IPS-20b (cell line): ENCODE measurements at regions not wholly inside any gene's neighbourhood (a gene's known extent, or its start where the extent isn't known, plus 50 kb on each side); places are given as distances from the start of the nearest gene placed in this dataset.

Experiments used
- H3K27ac ChIP-seq: one replicate; pipeline ENCODE4 v1.5.1; 2013; ENCODE audit warnings: low read length
- H3K27me3 ChIP-seq: 2 replicates; pipeline ENCODE4 v1.6.1; 2013; ENCODE audit warnings: mild to moderate bottlenecking, low read length, inconsistent platforms; ENCODE audit not compliant: insufficient read depth
- H3K36me3 ChIP-seq: 2 replicates; pipeline ENCODE4 v1.6.1; 2013; ENCODE audit warnings: low read depth, mild to moderate bottlenecking, inconsistent platforms, low read length, moderate library complexity; ENCODE audit not compliant: insufficient read depth
- H3K4me1 ChIP-seq: 2 replicates; pipeline ENCODE4 v1.6.1; 2013; ENCODE audit warnings: mild to moderate bottlenecking, control low read depth, inconsistent platforms, low read length, moderate library complexity; ENCODE audit not compliant: insufficient read depth
- H3K4me3 ChIP-seq: 2 replicates; pipeline ENCODE4 v1.5.1; 2013; ENCODE audit warnings: mild to moderate bottlenecking, low read length, inconsistent platforms
- H3K9ac ChIP-seq: 2 replicates; pipeline ENCODE4 v1.6.1; 2013; ENCODE audit warnings: low read depth, mild to moderate bottlenecking, inconsistent platforms, low read length, moderate library complexity
- H3K9me3 ChIP-seq: 2 replicates; pipeline ENCODE4 v1.6.1; 2013; ENCODE audit warnings: mild to moderate bottlenecking, low read depth, low read length, inconsistent platforms; ENCODE audit not compliant: insufficient read depth

DNA sequence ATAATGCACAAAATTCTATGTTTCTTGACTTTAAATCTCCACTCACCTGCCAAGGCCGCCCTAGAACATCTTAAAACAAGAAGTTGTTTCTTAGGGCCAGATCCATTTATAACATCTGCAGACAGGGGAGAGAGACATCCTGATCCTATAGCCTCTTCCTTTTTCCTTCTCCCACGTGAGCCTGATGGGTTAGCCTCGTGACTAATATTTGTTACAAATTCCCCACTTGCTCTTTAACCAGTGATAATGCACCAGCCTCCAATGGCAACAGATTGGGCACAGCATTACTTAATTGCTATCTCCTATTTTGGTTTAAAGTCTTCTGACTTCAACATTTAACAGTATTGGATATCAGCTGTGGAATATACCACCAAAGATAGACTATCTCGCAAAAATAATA is 196.5 kb downstream of the GADD45G start:
- Histone ChIP-seq H3K9me3 (no peaks in the 10 kb centered on the region), H3K27ac (no peak overlapping the region), H3K36me3 (no peaks in the 10 kb centered on the region), H3K27me3 (no peaks in the 10 kb centered on the region), H3K4me3 (no peak overlapping the region), H3K9ac (no peak overlapping the region), H3K4me1 (peaks cover 7% of the 10 kb centered on the region; the same call in 1 of the 2 replicates)

DNA sequence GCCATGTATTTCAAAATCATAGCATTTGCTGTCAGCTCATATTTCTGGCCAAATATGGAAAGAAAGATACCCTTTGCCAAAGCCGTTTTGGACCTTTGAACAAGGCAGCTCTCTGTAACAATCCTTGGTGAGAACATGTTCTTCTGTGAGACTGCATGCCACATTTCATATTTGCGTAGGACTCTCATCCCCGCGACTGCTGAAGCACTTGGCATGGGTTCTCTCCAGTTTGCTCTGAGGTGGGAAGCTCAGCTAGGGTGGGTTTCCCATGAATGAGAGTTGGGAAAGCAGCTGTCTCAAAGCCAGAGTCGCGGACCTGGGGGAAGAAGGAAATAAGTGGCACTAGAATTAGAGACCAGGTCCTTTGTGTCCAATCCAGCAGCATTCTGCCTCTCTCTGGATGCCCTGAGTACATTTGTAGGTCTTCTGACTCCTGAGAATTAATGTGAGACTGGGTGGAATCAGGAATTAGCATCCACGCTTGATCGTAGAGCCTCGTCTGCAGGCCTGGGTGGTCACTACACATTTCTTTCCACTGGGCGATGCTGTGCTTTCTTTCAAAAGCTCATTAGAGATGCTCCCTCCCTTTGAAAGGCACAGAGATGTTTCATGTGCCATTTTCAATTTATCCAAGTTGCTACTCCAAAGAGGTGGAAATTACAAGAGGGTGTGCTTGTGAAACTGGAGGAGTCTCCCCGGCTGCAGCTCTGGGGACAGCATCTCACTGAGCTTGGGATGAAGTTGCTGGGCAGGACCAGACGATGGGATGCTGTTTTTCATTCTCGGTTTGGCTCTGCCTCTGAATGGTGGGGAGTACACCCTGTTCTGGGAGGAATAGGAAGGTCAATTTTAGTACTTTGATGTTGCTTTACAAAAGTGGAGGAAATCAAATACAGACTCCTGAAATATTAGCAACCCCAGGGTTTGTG is 197.2 kb downstream of the GADD45G start:
- H3K36me3 ChIP-seq: no peaks in the 10 kb centered on the region
- no peak overlapping the region for H3K27ac ChIP-seq
- no peaks in the 10 kb centered on the region for H3K9me3 ChIP-seq
- no peak overlapping the region for H3K9ac ChIP-seq
- H3K27me3 ChIP-seq: no peaks in the 10 kb centered on the region
- H3K4me3 ChIP-seq: no peak overlapping the region
- peaks cover 7% of the 10 kb centered on the region; the same call in 1 of the 2 replicates for H3K4me1 ChIP-seq

DNA sequence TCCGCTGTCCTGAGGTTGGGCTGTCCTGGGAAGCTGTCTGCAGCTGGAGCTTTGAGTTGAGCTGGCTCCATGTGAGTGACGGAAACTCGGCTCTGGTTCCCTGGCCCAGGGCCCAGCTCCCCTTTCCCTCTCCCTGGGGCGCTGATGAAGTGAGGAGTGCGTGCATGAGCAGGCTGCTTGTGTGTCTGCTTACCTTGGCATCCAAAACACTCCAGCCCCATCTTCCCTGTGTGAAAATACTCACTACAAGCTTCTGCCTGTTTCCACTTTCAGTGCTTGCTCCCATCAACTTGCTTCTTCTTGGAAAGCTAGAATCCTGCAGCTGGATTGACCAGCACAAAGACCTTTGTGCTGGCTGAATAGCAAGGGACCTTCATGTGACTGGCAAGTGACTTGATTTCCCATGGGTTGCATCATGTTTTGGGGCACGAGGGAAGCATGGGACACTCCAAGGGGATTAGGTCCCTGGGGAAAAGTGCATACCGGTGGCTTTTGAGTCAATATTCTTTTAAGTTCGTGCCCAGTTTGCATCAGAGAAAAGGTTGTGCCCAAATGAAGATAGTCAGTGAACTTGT is 198.1 kb downstream of the GADD45G start:
- no peak overlapping the region for H3K27ac ChIP-seq
- no peaks in the 10 kb centered on the region for H3K9me3 ChIP-seq
- H3K36me3 ChIP-seq: no peaks in the 10 kb centered on the region
- no peak overlapping the region for H3K4me3 ChIP-seq
- no peak overlapping the region for H3K9ac ChIP-seq
- no peaks in the 10 kb centered on the region for H3K27me3 ChIP-seq
- peaks cover 7% of the 10 kb centered on the region; the same call in 1 of the 2 replicates for H3K4me1 ChIP-seq

DNA sequence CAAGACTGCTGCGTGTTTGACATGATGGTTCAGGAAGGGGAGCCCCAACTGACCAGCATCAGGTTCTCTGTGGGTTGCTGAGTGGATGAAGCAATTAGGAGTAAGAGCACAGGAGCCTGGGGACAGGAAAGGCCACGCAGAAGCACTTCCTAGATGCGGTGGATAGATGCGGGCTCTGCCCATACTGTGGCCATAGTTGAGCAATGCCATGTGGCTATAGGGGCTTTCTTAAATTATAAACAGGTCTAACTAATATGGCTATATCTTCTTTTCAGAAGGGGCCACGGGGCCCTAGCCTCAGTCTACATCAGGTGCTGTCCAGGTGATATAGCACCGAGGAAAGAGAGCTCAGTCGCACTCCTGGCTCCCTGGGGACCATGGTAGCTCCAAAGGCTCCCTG is 198.6 kb downstream of the GADD45G start:
- H3K4me1 ChIP-seq: peaks cover 10% of the 10 kb centered on the region; the same call in 1 of the 2 replicates
- no peaks in the 10 kb centered on the region for H3K36me3 ChIP-seq
- no peak overlapping the region for H3K4me3 ChIP-seq
- no peak overlapping the region for H3K9ac ChIP-seq
- H3K9me3 ChIP-seq: no peaks in the 10 kb centered on the region
- H3K27ac ChIP-seq: no peak overlapping the region
- H3K27me3 ChIP-seq: no peaks in the 10 kb centered on the region

DNA sequence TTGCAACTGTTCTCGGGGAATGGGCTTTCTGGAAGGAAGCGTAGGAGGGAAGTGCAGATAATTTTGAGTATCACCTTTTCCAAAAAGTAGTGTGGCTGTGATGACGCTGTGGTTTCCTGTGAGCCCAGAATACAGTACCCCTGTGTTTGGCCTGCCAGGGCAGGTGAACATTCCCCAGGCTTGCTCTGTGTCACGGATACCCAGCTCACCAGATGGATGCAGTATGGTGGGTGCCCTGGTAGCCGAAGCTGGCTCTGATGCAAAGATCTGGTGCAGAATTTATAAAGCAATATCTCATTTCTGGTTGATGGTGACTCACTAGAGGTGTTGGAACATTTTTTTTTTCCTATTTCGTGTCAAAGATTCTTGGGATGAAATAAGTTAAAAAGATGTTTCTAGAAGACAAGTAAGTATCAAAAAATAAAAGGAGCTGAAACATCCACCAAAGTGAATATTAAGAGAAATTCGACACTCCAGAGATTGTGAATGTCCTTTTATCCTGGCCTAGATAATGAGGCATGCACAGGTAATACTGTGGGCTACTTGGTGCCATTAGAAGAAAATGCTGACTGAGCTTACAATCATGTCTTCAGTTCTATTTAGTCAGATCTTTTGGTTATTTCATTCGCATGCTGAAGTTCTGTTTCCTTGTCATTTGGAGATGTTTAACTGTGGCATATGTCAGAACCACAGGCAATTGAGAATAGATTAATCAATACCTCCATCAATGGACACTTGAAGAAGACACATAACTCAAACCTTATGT is 200.1 kb downstream of the GADD45G start:
- Histone ChIP-seq H3K36me3 (no peaks in the 10 kb centered on the region), H3K27ac (no peak overlapping the region), H3K9me3 (no peaks in the 10 kb centered on the region), H3K27me3 (no peaks in the 10 kb centered on the region), H3K4me3 (no peak overlapping the region), H3K4me1 (peaks cover 12% of the 10 kb centered on the region; the same call in 1 of the 2 replicates), H3K9ac (no peak overlapping the region)

DNA sequence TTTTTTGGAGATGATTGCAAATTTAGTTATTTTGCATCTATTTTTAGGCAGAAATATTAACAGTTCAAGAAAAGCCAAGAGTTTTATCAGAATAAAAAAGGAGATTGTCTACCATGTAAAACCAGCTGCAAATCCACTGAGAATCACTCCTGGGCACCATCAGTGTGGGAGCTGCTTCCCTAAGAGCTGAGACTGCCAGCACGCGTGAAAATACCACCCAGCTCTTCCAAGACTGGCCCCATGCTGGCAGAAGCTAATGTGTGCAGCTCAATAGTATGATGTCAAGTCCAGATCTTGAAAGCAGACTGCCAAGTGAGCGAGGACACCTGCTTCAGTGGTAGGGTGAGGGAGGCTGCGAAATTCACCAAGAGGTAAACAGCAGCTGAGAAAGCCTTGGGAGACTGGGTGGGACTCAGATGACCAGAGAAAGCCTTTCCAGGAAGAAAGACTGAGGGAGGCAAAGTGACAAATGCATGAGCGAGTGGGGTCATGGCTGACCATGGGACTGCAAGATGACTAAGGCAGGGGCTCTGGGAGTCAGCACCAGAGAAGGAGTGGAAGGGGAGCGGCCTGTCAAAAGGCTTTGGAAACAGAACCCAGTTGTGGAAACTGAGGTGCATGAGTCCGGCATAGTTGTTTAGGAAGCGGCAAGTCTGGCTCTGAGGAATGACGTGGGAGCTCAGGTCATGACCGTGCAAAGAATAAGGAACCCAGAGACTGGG is 200.9 kb downstream of the GADD45G start:
- no peaks in the 10 kb centered on the region for H3K36me3 ChIP-seq
- H3K9me3 ChIP-seq: no peaks in the 10 kb centered on the region
- H3K27me3 ChIP-seq: no peaks in the 10 kb centered on the region
- H3K27ac ChIP-seq: no peak overlapping the region
- H3K4me1 ChIP-seq: peaks cover 12% of the 10 kb centered on the region; the same call in 1 of the 2 replicates
- no peak overlapping the region for H3K4me3 ChIP-seq
- no peak overlapping the region for H3K9ac ChIP-seq

DNA sequence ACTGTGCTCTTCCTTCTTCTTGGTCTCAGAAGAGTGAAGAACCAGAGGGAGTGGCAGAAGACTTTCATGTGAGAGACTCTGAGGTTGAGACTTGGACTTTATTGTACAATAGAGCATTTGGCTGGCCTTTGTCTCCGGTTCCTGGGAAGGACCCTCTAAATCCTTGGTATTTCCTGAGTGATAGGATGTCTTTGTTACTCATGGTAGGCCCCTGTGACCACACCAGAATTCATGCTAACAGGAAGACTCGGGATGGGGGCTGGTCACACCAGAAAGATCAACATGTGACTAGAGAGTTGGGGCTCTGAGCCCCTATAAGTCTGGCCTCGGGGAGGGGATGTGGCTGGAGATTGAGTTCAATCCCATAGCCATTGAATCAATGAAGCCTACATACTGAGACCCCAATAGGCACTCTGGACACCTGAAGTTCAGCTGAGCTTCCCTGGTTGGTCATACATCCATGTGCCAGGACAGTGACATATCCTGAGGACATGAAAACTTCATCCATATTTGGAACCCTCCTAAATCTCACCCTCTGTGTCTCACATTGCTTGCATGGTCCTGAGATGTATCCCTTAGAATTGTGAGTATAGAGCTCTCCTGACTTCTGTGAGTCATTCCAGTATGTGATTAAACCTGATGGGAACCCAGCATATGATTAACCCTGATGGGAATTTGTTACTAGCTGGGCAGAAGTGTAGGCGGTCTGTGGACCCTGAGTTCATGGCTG is 201.7 kb downstream of the GADD45G start:
- Histone ChIP-seq H3K9ac (no peak overlapping the region), H3K9me3 (no peaks in the 10 kb centered on the region), H3K27me3 (no peaks in the 10 kb centered on the region), H3K36me3 (no peaks in the 10 kb centered on the region), H3K4me3 (no peak overlapping the region), H3K27ac (no peak overlapping the region), H3K4me1 (peaks cover 12% of the 10 kb centered on the region; the same call in 1 of the 2 replicates)

DNA sequence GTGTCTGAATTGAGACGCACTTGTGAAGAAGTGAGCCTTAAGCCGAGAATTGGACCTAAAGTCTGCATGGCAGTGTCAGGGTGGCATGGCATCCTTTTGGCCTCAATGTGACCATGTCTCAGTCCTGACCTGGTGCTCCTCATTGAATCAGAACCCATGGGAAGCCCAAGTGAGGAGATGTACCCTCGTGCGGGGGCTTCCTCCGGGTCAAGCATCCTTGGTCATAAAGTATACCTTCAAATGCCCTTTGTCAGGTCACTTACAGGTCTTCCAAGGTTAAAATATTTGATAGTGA is 202.2 kb downstream of the GADD45G start:
- Histone ChIP-seq H3K4me3 (no peak overlapping the region), H3K27me3 (no peaks in the 10 kb centered on the region), H3K4me1 (peaks cover 12% of the 10 kb centered on the region; the same call in 1 of the 2 replicates), H3K36me3 (no peaks in the 10 kb centered on the region), H3K9me3 (no peaks in the 10 kb centered on the region), H3K27ac (no peak overlapping the region), H3K9ac (no peak overlapping the region)

DNA sequence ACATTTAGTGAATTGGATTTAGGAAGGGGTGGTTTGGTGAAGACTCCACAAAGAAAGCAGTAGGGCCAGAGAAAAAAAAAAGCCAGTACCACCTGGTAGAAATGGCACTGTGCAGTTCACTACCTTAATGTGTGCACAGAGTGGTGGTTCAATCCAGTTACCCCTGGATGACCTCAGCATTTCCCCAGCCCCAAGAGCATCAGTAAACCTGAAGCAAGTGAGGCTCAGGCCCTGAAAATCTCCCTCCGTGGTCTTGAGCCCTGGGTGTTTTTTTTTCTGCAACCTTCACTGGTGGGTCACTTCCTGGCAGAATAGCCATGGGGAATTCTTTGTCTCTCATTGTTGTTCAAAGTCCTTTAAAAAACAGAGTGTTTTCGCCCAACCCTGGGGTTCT is 202.9 kb downstream of the GADD45G start:
- no peaks in the 10 kb centered on the region for H3K27me3 ChIP-seq
- peaks cover 12% of the 10 kb centered on the region; the same call in 1 of the 2 replicates for H3K4me1 ChIP-seq
- H3K4me3 ChIP-seq: no peak overlapping the region
- no peak overlapping the region for H3K27ac ChIP-seq
- H3K9ac ChIP-seq: no peak overlapping the region
- no peaks in the 10 kb centered on the region for H3K36me3 ChIP-seq
- H3K9me3 ChIP-seq: no peaks in the 10 kb centered on the region

DNA sequence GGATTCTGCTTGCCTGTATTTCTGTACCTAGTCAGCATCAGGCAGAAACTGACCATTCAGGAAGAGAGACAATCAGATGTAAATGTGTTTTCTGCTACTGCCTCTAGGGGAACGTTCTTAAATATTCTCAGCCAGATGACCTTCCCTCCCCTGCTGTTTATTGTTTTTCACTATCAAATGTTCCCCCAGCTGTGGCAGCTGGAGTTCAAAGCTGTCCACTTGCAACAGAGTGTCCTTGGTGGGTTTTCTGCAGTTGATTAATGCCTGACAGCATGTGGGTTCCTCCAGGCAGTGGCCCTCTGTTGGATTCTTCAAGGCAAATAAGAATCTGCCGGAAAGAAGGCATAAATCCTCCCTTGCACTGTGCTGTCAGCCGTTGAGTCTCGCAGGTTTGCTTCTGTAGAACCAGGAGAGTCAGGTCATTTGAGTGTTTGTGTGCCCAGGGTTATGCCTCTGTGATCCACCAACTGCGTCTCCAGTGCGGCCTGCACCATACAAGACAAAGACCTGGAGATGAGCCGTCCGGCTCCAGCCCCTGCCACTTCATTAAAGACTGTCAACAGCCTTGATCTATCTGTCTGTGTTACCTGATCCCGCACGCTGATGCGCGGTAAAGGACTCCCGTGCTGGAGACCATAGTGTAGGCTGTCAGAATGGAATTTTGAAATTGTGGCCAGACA is 203.4 kb downstream of the GADD45G start:
- peaks cover 12% of the 10 kb centered on the region; the same call in 1 of the 2 replicates for H3K4me1 ChIP-seq
- no peak overlapping the region for H3K9ac ChIP-seq
- no peaks in the 10 kb centered on the region for H3K9me3 ChIP-seq
- H3K36me3 ChIP-seq: no peaks in the 10 kb centered on the region
- H3K4me3 ChIP-seq: no peak overlapping the region
- no peaks in the 10 kb centered on the region for H3K27me3 ChIP-seq
- H3K27ac ChIP-seq: no peak overlapping the region
